ENCODE measurements at regions not wholly inside any gene's neighbourhood (a gene's known extent, or its start where the extent isn't known, plus 50 kb on each side); places are given as distances from the start of the nearest gene placed in this dataset.
"Not testable (repeated sequence)": the region's sequence is repeated elsewhere in the genome, so short reads cannot be mapped to it uniquely, and the experiment has no call there.

DNA sequence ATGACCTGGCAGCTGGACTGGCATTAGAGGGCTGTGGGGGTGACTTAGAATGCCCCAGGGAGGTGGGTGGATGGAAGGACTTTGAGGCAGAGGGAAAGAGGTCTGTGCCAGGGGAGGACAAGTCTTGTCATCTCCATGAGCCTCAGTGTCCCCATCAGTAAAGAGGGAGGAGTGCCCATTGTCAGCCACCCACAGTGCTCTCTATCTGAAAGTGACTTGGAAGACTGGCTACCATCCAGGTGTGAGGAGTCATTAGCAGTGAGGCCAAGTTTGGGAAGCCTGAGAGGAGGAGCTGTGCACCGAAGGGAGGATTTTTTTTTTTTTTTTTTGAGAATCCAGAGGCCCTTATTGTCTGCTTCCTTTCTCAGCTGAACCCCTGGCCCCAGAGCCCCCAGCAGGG, 136.3 kb upstream of the AKAP13 start:
- TF ChIP-seq POLR2A, EP300 (IDR thresholded peaks at IDR 0.05): not testable (repeated sequence)
- TF ChIP-seq, protein P1, sequence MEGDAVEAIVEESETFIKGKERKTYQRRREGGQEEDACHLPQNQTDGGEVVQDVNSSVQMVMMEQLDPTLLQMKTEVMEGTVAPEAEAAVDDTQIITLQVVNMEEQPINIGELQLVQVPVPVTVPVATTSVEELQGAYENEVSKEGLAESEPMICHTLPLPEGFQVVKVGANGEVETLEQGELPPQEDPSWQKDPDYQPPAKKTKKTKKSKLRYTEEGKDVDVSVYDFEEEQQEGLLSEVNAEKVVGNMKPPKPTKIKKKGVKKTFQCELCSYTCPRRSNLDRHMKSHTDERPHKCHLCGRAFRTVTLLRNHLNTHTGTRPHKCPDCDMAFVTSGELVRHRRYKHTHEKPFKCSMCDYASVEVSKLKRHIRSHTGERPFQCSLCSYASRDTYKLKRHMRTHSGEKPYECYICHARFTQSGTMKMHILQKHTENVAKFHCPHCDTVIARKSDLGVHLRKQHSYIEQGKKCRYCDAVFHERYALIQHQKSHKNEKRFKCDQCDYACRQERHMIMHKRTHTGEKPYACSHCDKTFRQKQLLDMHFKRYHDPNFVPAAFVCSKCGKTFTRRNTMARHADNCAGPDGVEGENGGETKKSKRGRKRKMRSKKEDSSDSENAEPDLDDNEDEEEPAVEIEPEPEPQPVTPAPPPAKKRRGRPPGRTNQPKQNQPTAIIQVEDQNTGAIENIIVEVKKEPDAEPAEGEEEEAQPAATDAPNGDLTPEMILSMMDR (IDR thresholded peaks at IDR 0.05), result not testable (repeated sequence)

Data from stomach (tissue), 4 donors.